ENCODE measurements at regions not wholly inside any gene's neighbourhood (a gene's known extent, or its start where the extent isn't known, plus 50 kb on each side); places are given as distances from the start of the nearest gene placed in this dataset.

- TF ChIP-seq POLR2A (IDR thresholded peaks at IDR 0.05) (no peak), EP300 (IDR thresholded peaks at IDR 0.05) (no peak), CTCF (IDR thresholded peaks at IDR 0.05) (no peak)
These were observed 141.1 kb downstream of the CAND1 start for GRCh38 chr12:67410246-67410645.
